Sigmoid colon (tissue), 6 donors: ENCODE measurements at regions not wholly inside any gene's neighbourhood (a gene's known extent, or its start where the extent isn't known, plus 50 kb on each side); places are given as distances from the start of the nearest gene placed in this dataset.

ENCODE experiments used
- DNase-seq: peaks from one replicate; pipeline ENCODE4 v3.0.0-alpha.2; 2019
- H3K27ac ChIP-seq, 4 donors: fragments of 200-600 bp; sonication (generic); one replicate each; pipeline ENCODE4 v1.5.1; 2016 to 2019; ENCODE audit warnings: mild to moderate bottlenecking in 1 of 4
- H3K27me3 ChIP-seq, 3 donors: fragments of 200-600 bp; sonication (generic); one replicate each; pipeline ENCODE4 v1.5.1; 2019; ENCODE audit warnings: mild to moderate bottlenecking in 1 of 3
- H3K36me3 ChIP-seq, 4 donors: fragments of 200-600 bp; sonication (generic); one replicate each; pipeline ENCODE4 v1.5.1; 2016 to 2019
- H3K4me1 ChIP-seq, 4 donors: fragments of 200-600 bp; sonication (generic); one replicate each; pipeline ENCODE4 v1.5.1; 2017 to 2019
- H3K4me3 ChIP-seq, 4 donors: fragments of 200-600 bp; sonication (generic); one replicate each; pipeline ENCODE4 v1.5.1; 2017 to 2019; ENCODE audit warnings: mild to moderate bottlenecking in 2 of 4, moderate library complexity in 1 of 4
- H3K9me3 ChIP-seq, 4 donors: fragments of 200-600 bp in 3 of 4; sonication (generic) in 3 of 4; one replicate each; pipeline versions ENCODE4 v1.5.1 to v1.6.1; 2013 to 2019
- CTCF ChIP-seq, 4 experiments: fragments of 450-650 bp in 3 of 4; fragments of 200-600 bp in 1 of 4; IDR thresholded peaks; one replicate each; pipeline ENCODE4 v1.5.1; 2016 to 2019; ENCODE audit warnings: antibody characterized with exemption in 4 of 4, mild to moderate bottlenecking in 3 of 4, moderate library complexity in 2 of 4
- EP300 ChIP-seq, 4 donors: sonication (generic); formaldehyde crosslinking; IDR thresholded peaks; one replicate each; pipeline ENCODE4 v1.6.1; 2017; ENCODE audit warnings: antibody characterized with exemption in 4 of 4
- POLR2A ChIP-seq, 2 donors: fragments of 450-650 bp; IDR thresholded peaks; one replicate each; pipeline ENCODE4 v1.6.1; 2016; ENCODE audit warnings: antibody characterized with exemption in 2 of 2, mild to moderate bottlenecking in 2 of 2, moderate library complexity in 2 of 2
- POLR2AphosphoS5 ChIP-seq, 4 donors: sonication (generic); formaldehyde crosslinking; IDR thresholded peaks; one replicate each; pipeline ENCODE4 v1.6.1; 2017; ENCODE audit warnings: antibody characterized with exemption in 4 of 4
- WGBS, 2 donors: extraction: QIAGEN DNeasy Blood & Tissue Kit; methylation state at CpG; one replicate each; pipeline ENCODE4 v1.1.7; 2013; 5-methylcytosine and 5-hydroxymethylcytosine counted together
- intact Hi-C: fragments of 100-400 bp; cut with DNase I; formaldehyde crosslinking; loops from one replicate; pipeline ENCODE4 v1.15.1; 2023
- donor health status: healthy with polysubstance abuse.
- donor health status: healthy.

GRCh38 chr4:108378164-108378563, 209.4 kb upstream of the LEF1 start:
- no peaks in the 10 kb centered on the region for H3K36me3 ChIP-seq
- TF ChIP-seq CTCF (IDR thresholded peaks at IDR 0.05) (no peak), POLR2A (IDR thresholded peaks at IDR 0.05) (no peak), POLR2AphosphoS5 (IDR thresholded peaks at IDR 0.05) (no peak), EP300 (IDR thresholded peaks at IDR 0.05) (no peak)
- intact Hi-C loops = no loop called here
- no peaks in the 10 kb centered on the region for H3K4me1 ChIP-seq
- H3K9me3 ChIP-seq = no peaks in the 10 kb centered on the region
- H3K27me3 ChIP-seq = no peaks in the 10 kb centered on the region
- no peak overlapping the region for H3K4me3 ChIP-seq
- 84 to 91% methylated on average over 6 of the region's 6 CpGs for WGBS, 2 donors
- no peak for DNase-seq
- H3K27ac ChIP-seq = no peak overlapping the region

- no peaks in the 10 kb centered on the region for H3K36me3 ChIP-seq
- H3K4me1 ChIP-seq = no peaks in the 10 kb centered on the region
- H3K27me3 ChIP-seq = no peaks in the 10 kb centered on the region
- intact Hi-C loops = no loop called here
- no peaks in the 10 kb centered on the region for H3K9me3 ChIP-seq
- 81 to 89% methylated on average over 3 of the region's 3 CpGs for WGBS, 2 donors
- no peak for TF ChIP-seq CTCF (IDR thresholded peaks at IDR 0.05)
- TF ChIP-seq POLR2A (IDR thresholded peaks at IDR 0.05) = no peak
- no peak for TF ChIP-seq POLR2AphosphoS5 (IDR thresholded peaks at IDR 0.05)
- no peak for TF ChIP-seq EP300 (IDR thresholded peaks at IDR 0.05)
- no peak overlapping the region for H3K4me3 ChIP-seq
- no peak for DNase-seq
- H3K27ac ChIP-seq = no peak overlapping the region
Measured at GRCh38 chr4:108377021-108377420, 208.3 kb upstream of the LEF1 start.

GRCh38 chr4:108375434-108375833, 206.7 kb upstream of the LEF1 start:
- no peaks in the 10 kb centered on the region for H3K4me1 ChIP-seq
- no peaks in the 10 kb centered on the region for H3K9me3 ChIP-seq
- 79 to 92% methylated on average over 3 of the region's 3 CpGs for WGBS, 2 donors
- no peak overlapping the region for H3K27ac ChIP-seq
- no peak for DNase-seq
- no peaks in the 10 kb centered on the region for H3K36me3 ChIP-seq
- TF ChIP-seq CTCF (IDR thresholded peaks at IDR 0.05) (no peak), EP300 (IDR thresholded peaks at IDR 0.05) (no peak), POLR2AphosphoS5 (IDR thresholded peaks at IDR 0.05) (no peak), POLR2A (IDR thresholded peaks at IDR 0.05) (no peak)
- no peaks in the 10 kb centered on the region for H3K27me3 ChIP-seq
- H3K4me3 ChIP-seq = no peak overlapping the region
- intact Hi-C loops = no loop called here

- no peak overlapping the region for H3K27ac ChIP-seq
- H3K9me3 ChIP-seq = no peaks in the 10 kb centered on the region
- intact Hi-C loops = no loop called here
- H3K4me1 ChIP-seq = no peaks in the 10 kb centered on the region
- 66 to 88% methylated on average over 5 of the region's 5 CpGs for WGBS, 2 donors
- H3K36me3 ChIP-seq = no peaks in the 10 kb centered on the region
- H3K27me3 ChIP-seq = no peaks in the 10 kb centered on the region
- no peak overlapping the region for H3K4me3 ChIP-seq
- TF ChIP-seq CTCF (IDR thresholded peaks at IDR 0.05) (no peak), POLR2AphosphoS5 (IDR thresholded peaks at IDR 0.05) (no peak), EP300 (IDR thresholded peaks at IDR 0.05) (no peak), POLR2A (IDR thresholded peaks at IDR 0.05) (no peak)
- DNase-seq = no peak
Measured at GRCh38 chr4:108372681-108373080, 203.9 kb upstream of the LEF1 start.

- no peak for TF ChIP-seq POLR2AphosphoS5 (IDR thresholded peaks at IDR 0.05)
- TF ChIP-seq CTCF (IDR thresholded peaks at IDR 0.05) = no peak
- no peak for TF ChIP-seq POLR2A (IDR thresholded peaks at IDR 0.05)
- TF ChIP-seq EP300 (IDR thresholded peaks at IDR 0.05) = no peak
- DNase-seq = no peak
- Histone ChIP-seq H3K4me1 (no peaks in the 10 kb centered on the region), H3K27ac (no peak overlapping the region), H3K4me3 (no peak overlapping the region), H3K27me3 (no peaks in the 10 kb centered on the region), H3K9me3 (no peaks in the 10 kb centered on the region), H3K36me3 (no peaks in the 10 kb centered on the region)
- intact Hi-C loops = no loop called here
- WGBS, 2 donors = 86% methylated on average over 8 of the region's 8 CpGs
Measured at GRCh38 chr4:108371282-108371681, 202.6 kb upstream of the LEF1 start.
